MM.1S (cell line): ENCODE measurements at regions not wholly inside any gene's neighbourhood (a gene's known extent, or its start where the extent isn't known, plus 50 kb on each side); places are given as distances from the start of the nearest gene placed in this dataset.

Source experiments
- CTCF ChIP-seq: fragments of 300-600 bp; sonication (generic); IDR thresholded peaks from 2 replicates; pipeline ENCODE4 v1.5.1; 2016; ENCODE audit warnings: antibody characterized with exemption, low read length, mixed read lengths
- EZH2 ChIP-seq: fragments of 300-600 bp; sonication (generic); optimal IDR thresholded peaks from 2 replicates; pipeline ENCODE3; 2017; ENCODE audit warnings: low read depth, mild to moderate bottlenecking, antibody characterized with exemption, low read length, mixed read lengths

GRCh38 chr13:40223585-40223984, 442.9 kb downstream of the FOXO1 start:
- TF ChIP-seq CTCF (no peak), EZH2 (no peak)
